GM12878 (cell line): ENCODE measurements at regions not wholly inside any gene's neighbourhood (a gene's known extent, or its start where the extent isn't known, plus 50 kb on each side); places are given as distances from the start of the nearest gene placed in this dataset.

Source experiments
- ATAC-seq: fragments of 200-7000 bp; cut with Tn5 transposase; 3 replicates; pipeline ENCODE4 v1.9.1; 2020; ENCODE audit warnings: mild to moderate bottlenecking, moderate library complexity
- BruUV-seq: library from RNA; stranded (reverse); fragments of 400-500 nt; replicated peaks from 2 replicates; lab custom pipeline; 2021; lab: Mats Ljungman, UMichigan
- CTCF ChIA-PET: fragments of 300-600 bp; sonication (Branson Sonifier 250); formaldehyde crosslinking; extraction: SDS; loops from one replicate; lab custom pipeline; 2021; ENCODE audit warnings: inconsistent platforms; lab: Yijun Ruan, JAX
- POLR2A ChIA-PET: fragments of 350-600 bp; formaldehyde crosslinking; extraction: SDS; loops from one replicate; lab custom pipeline; 2021; ENCODE audit warnings: inconsistent platforms; lab: Charles Lee
- RAD21 ChIA-PET: fragments of 300-600 bp; sonication (Branson Sonifier 250); formaldehyde crosslinking; loops from one replicate; lab custom pipeline; 2023; ENCODE audit warnings: antibody characterized with exemption; ENCODE audit not compliant: unreplicated experiment; lab: Charles Lee
- SMC1A ChIA-PET: fragments of 300-600 bp; sonication (Branson Sonifier 250); formaldehyde crosslinking; loops from one replicate; lab custom pipeline; 2023; ENCODE audit not compliant: unreplicated experiment, uncharacterized antibody; lab: Charles Lee
- DNase-seq: peaks from one replicate; pipeline ENCODE4 v3.0.0-alpha.2; 2011; ENCODE audit warnings: low read depth, low spot score
- FAIRE-seq: peaks from 3 replicates; lab custom pipeline; 2011; peaks lifted over from hg19 to GRCh38; lab: Jason Lieb, UNC
- H2AFZ ChIP-seq: 2 replicates; pipeline ENCODE4 v1.6.0; 2011; ENCODE audit warnings: low read depth, low read length, control low read depth; ENCODE audit not compliant: control insufficient read depth
- H3K27ac ChIP-seq: 2 replicates; pipeline ENCODE4 v1.5.1; 2011; ENCODE audit warnings: control low read depth; ENCODE audit not compliant: control insufficient read depth, insufficient read depth
- H3K27me3 ChIP-seq, 2 experiments: replicated peaks in 1 of 2; 2 replicates each; pipeline versions ENCODE4 v1.6.0 to v1.6.1; 2011; ENCODE audit warnings: low read length in 1 of 2; ENCODE audit not compliant: control insufficient read depth in 2 of 2, insufficient read depth in 2 of 2
- H3K36me3 ChIP-seq, 2 experiments: 2 replicates each; pipeline ENCODE4 v1.5.1; 2011; ENCODE audit warnings: low read length in 1 of 2; ENCODE audit not compliant: control insufficient read depth in 2 of 2, insufficient read depth in 2 of 2
- H3K4me1 ChIP-seq: 2 replicates; pipeline ENCODE4 v1.6.1; 2011; ENCODE audit warnings: mild to moderate bottlenecking, low read length, moderate library complexity, mixed read lengths; ENCODE audit not compliant: control insufficient read depth, insufficient read depth
- H3K4me2 ChIP-seq: 2 replicates; pipeline ENCODE4 v1.6.0; 2011; ENCODE audit warnings: control low read depth; ENCODE audit not compliant: control insufficient read depth, insufficient read depth
- H3K4me3 ChIP-seq: fragments of 200-600 bp; sonication (generic); 2 replicates; pipeline ENCODE4 v1.5.1; 2016
- H3K79me2 ChIP-seq: 2 replicates; pipeline ENCODE4 v1.6.0; 2011; ENCODE audit warnings: low read length; ENCODE audit not compliant: control insufficient read depth, insufficient read depth
- H3K9ac ChIP-seq: 2 replicates; pipeline ENCODE4 v1.8.0; 2011; ENCODE audit warnings: low read length, control low read depth, mixed read lengths; ENCODE audit not compliant: control insufficient read depth, insufficient read depth
- H3K9me3 ChIP-seq: replicated peaks from 3 replicates; pipeline ENCODE4 v1.5.1; 2011; ENCODE audit warnings: mild to moderate bottlenecking, low read length; ENCODE audit not compliant: control insufficient read depth, insufficient read depth
- H4K20me1 ChIP-seq: 2 replicates; pipeline ENCODE4 v1.6.0; 2011; ENCODE audit not compliant: control insufficient read depth, insufficient read depth
- BRCA1 ChIP-seq: IDR thresholded peaks from 2 replicates; pipeline ENCODE4 v1.6.1; 2011; ENCODE audit warnings: low read depth, low read length, improper control_type of control experiment
- CEBPZ ChIP-seq: fragments of 150-350 bp; IDR thresholded peaks from 2 replicates; pipeline ENCODE4 v1.6.1; 2016; ENCODE audit warnings: low read depth, low read length
- EGR1 ChIP-seq, 2 experiments: IDR thresholded peaks; 1 replicate in 1 of 2; 2 replicates in 1 of 2; pipeline ENCODE4 v1.6.1; 2011 to 2012; ENCODE audit warnings: low read depth in 2 of 2, low read length in 2 of 2, borderline replicate concordance in 1 of 2, mild to moderate bottlenecking in 1 of 2, moderate library complexity in 1 of 2
- JUNB ChIP-seq: IDR thresholded peaks from 2 replicates; pipeline ENCODE4 v1.6.1; 2016; ENCODE audit warnings: antibody characterized with exemption, mild to moderate bottlenecking
- JUND ChIP-seq: IDR thresholded peaks from 2 replicates; pipeline ENCODE4 v1.6.1; 2012; ENCODE audit warnings: low read depth, mild to moderate bottlenecking, low read length, improper control_type of control experiment, moderate library complexity
- NFYA ChIP-seq: IDR thresholded peaks from 2 replicates; pipeline ENCODE4 v1.6.1; 2011; ENCODE audit warnings: low read depth, mild to moderate bottlenecking, low read length, improper control_type of control experiment, borderline replicate concordance
- POLR2AphosphoS2 ChIP-seq: IDR thresholded peaks from 2 replicates; pipeline ENCODE4 v1.6.1; 2011; ENCODE audit warnings: low read depth, mild to moderate bottlenecking, low read length, improper control_type of control experiment, moderate library complexity
- RB1 ChIP-seq: fragments of 450-650 bp; formaldehyde crosslinking; IDR thresholded peaks from 2 replicates; pipeline ENCODE4 v1.6.1; 2017; ENCODE audit warnings: mild to moderate bottlenecking, borderline replicate concordance
- TAF1 ChIP-seq: IDR thresholded peaks from 2 replicates; pipeline ENCODE4 v1.6.1; 2011; ENCODE audit warnings: mild to moderate bottlenecking, low read depth, low read length, borderline replicate concordance
- TCF12 ChIP-seq: IDR thresholded peaks from 2 replicates; pipeline ENCODE4 v1.6.1; 2011; ENCODE audit warnings: low read depth, mild to moderate bottlenecking, low read length
- ZNF24 ChIP-seq: fragments of 450-650 bp; IDR thresholded peaks from 2 replicates; pipeline ENCODE4 v1.6.1; 2017; ENCODE audit warnings: antibody characterized with exemption, mild to moderate bottlenecking
- ZNF592 ChIP-seq: fragments of 450-650 bp; IDR thresholded peaks from 2 replicates; pipeline ENCODE4 v1.6.1; 2017; ENCODE audit warnings: mild to moderate bottlenecking, moderate library complexity
- WGBS: methylation state at CpG from one replicate; pipeline ENCODE4 v1.1.6; 2016; ENCODE audit warnings: low lambda C conversion rate; ENCODE audit not compliant: insufficient replicate concordance, insufficient coverage; ENCODE audit errors: missing lambda C conversion rate; 5-methylcytosine and 5-hydroxymethylcytosine counted together
- in situ Hi-C: fragments of 300-500 bp; cut with MboI; formaldehyde crosslinking; loops from 9 replicates; pipeline ENCODE4 v1.14.3; 2018; ENCODE audit warnings: mixed read lengths
- intact Hi-C: fragments of 100-400 bp; cut with micrococcal nuclease; formaldehyde crosslinking; loops from one replicate; pipeline ENCODE4 v1.14.2; 2022; ENCODE audit not compliant: unreplicated experiment

GRCh38 chr17:62147284-62147683, 82.2 kb upstream of the MED13 start (continued):
- TF ChIP-seq ZNF592 (no peak), JUNB (no peak), POLR2AphosphoS2 (no peak), RB1 (no peak), ZNF24 (no peak), TAF1 (no peak)

GRCh38 chr17:62140836-62141235, 75.8 kb upstream of the MED13 start:
- no peak for FAIRE-seq
- in situ Hi-C loops = no loop called here
- ChIA-PET POLR2A (no interaction called here), CTCF (no interaction called here), SMC1A (no interaction called here), RAD21 (no interaction called here)
- Histone ChIP-seq H3K9me3 (no peaks in the 10 kb centered on the region; the same call in 2 of the 3 replicates), H3K4me3 (no peak overlapping the region), H3K27me3 (no peaks in the 10 kb centered on the region; a peak in 1 of 4 replicates), H3K36me3 (no peaks in the 10 kb centered on the region), H3K27ac (no peak overlapping the region), H4K20me1 (no peaks in the 10 kb centered on the region), H3K4me2 (no peak overlapping the region), H2AFZ (no peak overlapping the region), H3K9ac (no peak overlapping the region), H3K4me1 (no peaks in the 10 kb centered on the region), H3K79me2 (no peaks in the 10 kb centered on the region)
- no peak for ATAC-seq
- intact Hi-C loops = no loop called here
- 87% methylated on average over 14 of the region's 14 CpGs for WGBS
- no TSS peak for BruUV-seq
- DNase-seq = no peak
- no peak for TF ChIP-seq NFYA
- TF ChIP-seq EGR1 (IDR thresholded peaks at IDR 0.05; ENCODE audit: borderline replicate concordance in 1 of 2, low read depth in 2 of 2, low read length in 2 of 2) = no peak
- TF ChIP-seq BRCA1 = no peak
- no peak for TF ChIP-seq TCF12
- no peak for TF ChIP-seq CEBPZ
- TF ChIP-seq JUND = no peak
